ENCODE measurements at regions not wholly inside any gene's neighbourhood (a gene's known extent, or its start where the extent isn't known, plus 50 kb on each side); places are given as distances from the start of the nearest gene placed in this dataset.

GRCh38 chr1:29870621-29871020, 634.3 kb downstream of the PTPRU start:
- DNase-seq: no peak

- DNase-seq: no peak
Measured at GRCh38 chr1:29869802-29870201, 633.5 kb downstream of the PTPRU start.

GRCh38 chr1:29868944-29869343, 632.6 kb downstream of the PTPRU start:
- no peak for DNase-seq

GRCh38 chr1:29868096-29868495, 631.8 kb downstream of the PTPRU start:
- DNase-seq: no peak

- DNase-seq: no peak
Measured at GRCh38 chr1:29865051-29865450, 628.7 kb downstream of the PTPRU start.

- no peak for DNase-seq
Measured at GRCh38 chr1:29864431-29865022, 628.2 kb downstream of the PTPRU start.

- no peak for DNase-seq
Measured at GRCh38 chr1:29861922-29862321, 625.6 kb downstream of the PTPRU start.

GRCh38 chr1:29861446-29861845, 625.1 kb downstream of the PTPRU start:
- DNase-seq: no peak

GRCh38 chr1:29860681-29861080, 624.4 kb downstream of the PTPRU start:
- DNase-seq: no peak

- no peak for DNase-seq
Measured at GRCh38 chr1:29860056-29860455, 623.7 kb downstream of the PTPRU start.

GRCh38 chr1:29859126-29859525, 622.8 kb downstream of the PTPRU start:
- DNase-seq: no peak

- DNase-seq: no peak
Measured at GRCh38 chr1:29858646-29859045, 622.3 kb downstream of the PTPRU start.

GRCh38 chr1:29856340-29857114, 620.2 kb downstream of the PTPRU start:
- DNase-seq: no peak

- no peak for DNase-seq
Measured at GRCh38 chr1:29855561-29856160, 619.3 kb downstream of the PTPRU start.

GRCh38 chr1:29854700-29855276, 618.5 kb downstream of the PTPRU start:
- DNase-seq: no peak

GRCh38 chr1:29853716-29854330, 617.5 kb downstream of the PTPRU start:
- no peak for DNase-seq

GRCh38 chr1:29852248-29852647, 615.9 kb downstream of the PTPRU start:
- no peak for DNase-seq

GRCh38 chr1:29851691-29852090, 615.4 kb downstream of the PTPRU start:
- no peak for DNase-seq

GRCh38 chr1:29849991-29850757, 613.9 kb downstream of the PTPRU start:
- DNase-seq: no peak

GRCh38 chr1:29849038-29849750, 612.9 kb downstream of the PTPRU start:
- peak; percentile 36 for DNase-seq

GRCh38 chr1:29845910-29846309, 609.6 kb downstream of the PTPRU start:
- DNase-seq: no peak

- no peak for DNase-seq
Measured at GRCh38 chr1:29842130-29842529, 605.8 kb downstream of the PTPRU start.

All from CD4-positive, alpha-beta T cell treated with Interleukin-12 subunit alpha and Interleukin-12 subunit beta, for 1 hour (primary cell).